Stimulated activated CD4-positive, alpha-beta T cell treated with anti-CD3 and anti-CD28 coated beads, Interleukin-15, amount 100 ng/mL, for 48 hours (primary cell): ENCODE measurements at regions not wholly inside any gene's neighbourhood (a gene's known extent, or its start where the extent isn't known, plus 50 kb on each side); places are given as distances from the start of the nearest gene placed in this dataset.
"Not testable (repeated sequence)": the region's sequence is repeated elsewhere in the genome, so short reads cannot be mapped to it uniquely, and the experiment has no call there.

Source experiments
- DNase-seq, 2 donors: peaks; one replicate each; pipeline ENCODE4 v3.0.0-alpha.2; 2020; ENCODE audit warnings: low read depth in 2 of 2

GRCh38 chr1:60541831-60542532 is 468.4 kb upstream of the C1orf87 start:
- no peak for DNase-seq

- DNase-seq = no peak
Observed at GRCh38 chr1:60540141-60540540, 466.6 kb upstream of the C1orf87 start.

- no peak for DNase-seq
Observed at GRCh38 chr1:60535713-60536112, 462.1 kb upstream of the C1orf87 start.

GRCh38 chr1:60527567-60527966 is 454.0 kb upstream of the C1orf87 start:
- no peak for DNase-seq

- no peak for DNase-seq
Observed at GRCh38 chr1:60516996-60517395, 443.4 kb upstream of the C1orf87 start.

GRCh38 chr1:60510162-60510561 is 436.6 kb upstream of the C1orf87 start:
- DNase-seq = no peak

GRCh38 chr1:60504206-60504840 is 430.8 kb upstream of the C1orf87 start:
- no peak for DNase-seq

GRCh38 chr1:60503266-60503925 is 429.8 kb upstream of the C1orf87 start:
- DNase-seq = no peak

- no peak for DNase-seq
Observed at GRCh38 chr1:60502506-60502905, 428.9 kb upstream of the C1orf87 start.

GRCh38 chr1:60489916-60490480 is 416.4 kb upstream of the C1orf87 start:
- not testable (repeated sequence) for DNase-seq

GRCh38 chr1:60488847-60489246 is 415.3 kb upstream of the C1orf87 start:
- DNase-seq = no peak

- no peak for DNase-seq
Observed at GRCh38 chr1:60487565-60488345, 414.2 kb upstream of the C1orf87 start.

- DNase-seq = no peak
Observed at GRCh38 chr1:60483509-60483908, 409.9 kb upstream of the C1orf87 start.

- DNase-seq = no peak
Observed at GRCh38 chr1:60470246-60470645, 396.7 kb upstream of the C1orf87 start.

GRCh38 chr1:60463786-60464185 is 390.2 kb upstream of the C1orf87 start:
- DNase-seq = no peak

GRCh38 chr1:60463146-60463545 is 389.6 kb upstream of the C1orf87 start:
- DNase-seq = no peak

- DNase-seq = no peak
Observed at GRCh38 chr1:60461925-60462595, 388.5 kb upstream of the C1orf87 start.

GRCh38 chr1:60458111-60458510 is 384.5 kb upstream of the C1orf87 start:
- DNase-seq = no peak

- no peak for DNase-seq
Observed at GRCh38 chr1:60449876-60450275, 376.3 kb upstream of the C1orf87 start.

GRCh38 chr1:60448850-60449249 is 375.3 kb upstream of the C1orf87 start:
- no peak for DNase-seq

GRCh38 chr1:60444680-60445079 is 371.1 kb upstream of the C1orf87 start:
- DNase-seq = no peak
